ENCODE measurements at regions not wholly inside any gene's neighbourhood (a gene's known extent, or its start where the extent isn't known, plus 50 kb on each side); places are given as distances from the start of the nearest gene placed in this dataset.
"Not testable (repeated sequence)": the region's sequence is repeated elsewhere in the genome, so short reads cannot be mapped to it uniquely, and the experiment has no call there.

DNA sequence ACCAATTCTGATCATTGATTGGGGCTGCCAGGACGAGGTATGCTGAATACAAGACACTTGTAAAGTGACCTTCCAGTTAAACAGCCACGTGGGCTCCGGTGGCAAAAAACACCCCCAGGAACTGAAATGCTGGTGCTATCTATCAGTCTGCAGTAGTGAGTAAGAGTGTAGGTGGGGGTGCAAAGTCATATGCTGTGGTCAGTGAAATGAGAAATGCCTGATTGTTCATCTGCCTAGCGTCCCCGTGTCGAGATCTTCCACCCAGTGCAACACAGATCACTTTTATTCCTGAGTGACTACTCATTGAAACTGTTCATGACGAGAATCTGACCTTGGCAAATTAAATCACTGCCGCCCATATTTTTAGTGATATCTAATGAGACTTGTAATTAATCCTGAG is 806.5 kb upstream of the GOT2 start:
- DNase-seq (ENCODE audit: low spot score), result peak; percentile 14

DNA sequence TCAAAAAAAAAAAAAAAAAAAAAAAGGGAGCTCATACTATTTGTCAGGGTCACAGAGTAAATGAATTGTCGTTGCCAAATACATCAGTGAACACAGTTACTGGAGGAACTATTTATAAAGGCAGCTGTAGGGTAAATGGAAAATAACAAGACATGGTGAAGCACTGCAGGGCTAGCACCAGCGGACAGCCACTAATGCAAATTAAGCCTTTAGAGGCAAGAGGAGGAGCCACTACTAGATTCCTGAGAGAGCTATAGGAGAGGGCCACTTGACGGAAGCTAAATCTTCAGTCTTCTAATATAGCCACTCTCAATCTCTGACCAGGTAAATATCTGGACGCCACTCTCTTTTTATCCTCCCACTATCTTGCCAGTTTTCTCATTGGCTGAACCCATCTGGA is 801.2 kb upstream of the GOT2 start:
- DNase-seq (ENCODE audit: low spot score), result no peak

DNA sequence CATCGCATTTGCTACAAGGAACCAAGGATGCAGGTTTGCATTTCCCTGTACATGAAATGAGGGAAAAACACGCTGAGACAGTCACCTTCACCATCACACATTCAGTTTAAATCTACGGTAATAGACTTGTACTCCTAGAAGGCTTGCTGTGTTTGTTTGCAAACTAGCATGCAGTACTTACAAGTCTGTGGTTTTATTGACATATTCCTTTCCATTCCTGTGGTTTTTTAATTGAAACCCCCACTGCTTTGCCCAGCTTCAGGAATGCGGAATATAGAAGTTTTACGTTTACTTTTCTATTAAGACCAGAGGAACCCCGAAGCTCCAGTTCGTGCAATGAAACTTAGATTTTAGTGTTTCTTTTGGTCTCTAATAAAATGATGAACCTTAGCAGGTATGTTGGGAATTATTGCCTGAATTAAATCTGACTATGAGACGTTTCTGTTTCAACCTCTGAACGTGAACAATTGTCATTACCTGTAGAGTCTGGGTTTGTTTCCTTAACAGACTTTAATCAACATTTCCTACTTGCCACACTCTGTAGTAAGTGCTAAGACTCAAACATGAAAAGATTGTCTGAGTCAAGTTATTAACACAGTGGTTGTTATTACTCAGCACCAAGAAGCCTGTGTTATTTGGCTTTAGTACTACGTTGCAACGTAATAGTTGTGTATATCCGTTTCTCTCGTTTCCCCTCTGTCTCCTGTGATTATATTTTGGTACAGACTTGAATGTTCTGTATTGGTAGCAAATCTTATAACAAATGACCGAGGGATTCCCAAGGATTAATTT is 793.3 kb upstream of the GOT2 start:
- no peak for DNase-seq (ENCODE audit: low spot score)

DNA sequence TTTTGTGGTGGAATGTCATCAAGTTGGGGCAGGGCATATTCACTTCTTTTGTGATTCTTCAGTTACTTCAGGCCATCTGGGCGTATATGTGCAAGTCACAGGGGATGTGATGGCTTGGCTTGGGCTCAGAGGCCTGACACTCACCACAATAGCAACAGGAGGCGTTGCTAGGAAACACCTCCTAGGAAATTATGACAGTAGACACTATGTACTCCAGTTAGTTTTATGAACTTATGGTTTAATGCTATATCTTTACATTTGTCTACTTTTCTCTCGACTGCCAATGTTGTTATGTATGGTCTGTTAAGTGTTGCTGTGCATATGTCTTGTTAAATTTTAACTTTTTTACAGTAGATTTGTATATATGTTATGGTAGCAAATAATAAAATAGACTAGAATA is 788.7 kb upstream of the GOT2 start:
- DNase-seq (ENCODE audit: low spot score), result no peak

DNA sequence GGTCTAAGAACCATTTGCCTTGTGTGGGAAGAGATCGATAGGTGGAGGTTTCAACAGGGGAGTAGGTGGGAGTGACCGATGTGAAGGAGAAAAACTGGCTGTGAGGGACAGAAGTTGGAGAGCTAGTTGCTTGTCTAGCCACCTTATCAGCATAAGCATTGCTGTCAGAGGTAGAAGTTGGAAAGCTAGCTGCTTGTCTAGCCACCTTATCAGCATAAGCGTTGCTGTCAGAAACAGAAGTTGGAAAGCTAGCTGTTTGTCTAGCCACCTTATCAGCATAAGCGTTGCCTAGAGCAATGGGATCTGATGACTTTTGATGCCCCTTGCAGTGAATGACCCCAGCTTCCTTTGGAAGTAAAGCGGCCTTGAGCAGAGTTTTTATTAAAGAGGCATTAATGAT is 784.6 kb upstream of the GOT2 start:
- DNase-seq (ENCODE audit: low spot score), result not testable (repeated sequence)

DNA sequence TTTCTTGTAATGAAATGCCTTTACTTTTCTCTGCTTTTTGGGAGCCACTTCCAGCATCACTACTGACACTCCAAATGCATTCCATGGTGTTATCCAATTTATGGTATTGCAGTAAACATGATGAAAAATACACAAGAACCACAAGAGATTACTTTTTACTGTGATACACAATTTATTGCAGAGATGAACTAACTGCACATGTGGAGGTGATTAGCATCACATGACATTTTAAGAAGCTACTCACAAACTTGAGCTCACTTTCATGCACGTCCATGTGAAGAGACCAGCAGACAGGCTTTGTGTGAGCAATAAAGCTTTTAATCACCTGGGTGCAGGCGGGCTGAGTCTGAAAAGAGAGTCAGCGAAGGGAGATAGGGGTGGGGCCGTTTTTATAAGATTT is 780.5 kb upstream of the GOT2 start:
- no peak for DNase-seq (ENCODE audit: low spot score)

DNA sequence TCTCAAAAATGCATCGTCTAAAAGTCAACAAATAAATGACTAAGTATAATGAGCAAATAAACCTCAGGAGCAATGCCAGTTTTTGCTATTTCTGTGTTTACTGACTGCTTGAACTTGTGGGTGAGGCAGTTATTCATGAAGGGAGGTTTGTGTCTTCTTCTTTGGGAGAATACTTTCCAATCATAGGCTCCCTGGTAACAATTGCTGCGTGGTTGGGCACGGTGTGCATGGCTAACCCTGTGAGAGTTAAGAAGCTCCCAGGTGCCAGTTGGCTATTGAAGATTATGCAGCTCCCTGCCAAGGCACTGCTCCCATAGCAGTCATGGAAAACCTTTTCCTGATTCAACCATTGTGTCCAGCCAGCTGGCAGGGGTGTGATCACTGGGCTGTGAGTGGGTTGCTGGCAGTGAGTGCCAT is 775.9 kb upstream of the GOT2 start:
- peak; percentile 9 for DNase-seq (ENCODE audit: low spot score)

DNA sequence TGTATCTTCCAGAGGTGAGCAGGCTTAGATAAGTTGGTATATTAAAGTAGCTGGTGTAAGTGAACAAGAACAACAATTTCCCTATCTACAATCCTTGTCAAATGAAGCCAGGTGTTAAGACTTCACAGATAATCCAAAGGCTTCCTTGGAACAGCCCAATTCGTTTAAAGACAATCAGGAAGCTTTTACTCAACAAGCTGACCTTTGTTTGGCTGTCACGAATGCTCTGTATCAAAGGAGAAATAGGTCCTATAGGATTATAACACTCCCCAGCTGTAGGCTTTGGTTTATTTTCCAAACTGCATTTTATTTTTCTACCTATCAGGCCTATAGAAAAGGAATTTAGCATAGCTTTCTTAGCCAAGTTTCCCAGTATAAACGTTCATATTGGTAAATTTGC is 766.5 kb upstream of the GOT2 start:
- DNase-seq (ENCODE audit: low spot score), result no peak

DNA sequence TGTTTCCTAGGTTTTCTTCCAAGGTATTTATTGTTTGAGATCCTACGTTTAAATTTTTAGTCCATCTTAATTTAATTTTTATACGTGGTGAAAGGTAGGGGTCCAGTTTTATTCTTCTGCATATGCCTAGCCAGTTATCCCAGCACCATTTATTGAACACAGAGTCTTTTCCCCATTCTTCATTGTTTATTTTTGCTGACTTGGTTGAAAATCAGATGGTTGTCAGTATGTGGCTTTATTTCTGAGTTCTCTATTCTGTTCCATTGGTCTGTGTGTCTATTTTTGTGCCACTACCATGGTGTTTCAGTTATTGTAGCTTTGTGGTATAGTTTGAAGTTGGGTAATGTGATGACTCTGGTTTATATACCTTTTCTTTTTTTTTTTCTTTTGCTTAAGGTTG is 753.0 kb upstream of the GOT2 start:
- no peak for DNase-seq (ENCODE audit: low spot score)

DNA sequence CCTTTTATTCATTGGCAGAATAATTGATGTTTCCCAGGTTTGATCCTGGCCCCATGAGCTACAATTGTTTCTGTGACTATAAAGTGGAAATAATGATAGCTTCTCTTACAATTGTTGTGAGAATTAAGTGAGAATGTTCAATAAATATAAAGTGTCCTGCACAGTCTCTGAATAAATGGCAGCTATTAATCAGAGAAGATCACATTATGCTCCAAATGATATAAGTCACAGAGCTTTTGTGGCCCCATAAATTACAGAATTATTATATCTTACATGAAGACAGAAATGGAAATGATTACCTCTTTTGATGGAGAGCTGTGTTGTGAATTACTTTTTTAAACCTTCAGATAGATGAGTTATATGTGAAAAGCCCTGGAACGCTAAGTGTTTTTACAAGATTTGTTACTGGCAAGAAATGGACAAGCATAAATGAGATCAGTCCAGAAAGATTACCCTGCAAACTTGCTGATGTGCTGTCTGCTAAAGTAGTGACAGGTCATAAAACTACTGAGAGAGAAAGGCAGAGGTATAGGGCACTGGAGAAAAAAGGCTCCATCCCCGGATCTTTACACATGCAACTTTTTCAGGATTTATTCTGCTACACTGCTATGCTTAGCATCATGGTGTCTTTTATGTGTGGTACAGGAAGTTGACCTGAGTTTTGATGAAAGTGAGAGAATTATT is 750.9 kb upstream of the GOT2 start:
- DNase-seq (ENCODE audit: low spot score), result no peak

DNA sequence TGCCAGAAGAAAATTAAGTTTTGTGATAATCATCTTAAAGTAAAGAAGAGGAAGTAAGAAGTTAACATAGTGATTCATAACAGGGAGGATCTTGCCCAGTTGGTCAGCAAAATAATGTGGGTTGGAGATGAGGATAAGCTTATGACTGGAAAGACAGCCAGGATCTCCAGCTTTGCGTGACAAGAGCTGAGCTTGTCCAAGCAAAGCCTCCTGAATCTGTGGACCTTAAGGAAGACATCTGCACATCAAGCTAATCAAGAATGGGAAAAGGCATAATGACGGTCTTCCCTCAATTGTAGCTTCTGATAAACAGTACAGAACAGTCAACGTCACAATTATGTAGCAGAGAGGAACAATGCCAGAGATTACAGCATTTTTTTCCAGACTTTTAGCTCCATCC is 744.7 kb upstream of the GOT2 start:
- DNase-seq (ENCODE audit: low spot score), result peak; percentile 49

DNA sequence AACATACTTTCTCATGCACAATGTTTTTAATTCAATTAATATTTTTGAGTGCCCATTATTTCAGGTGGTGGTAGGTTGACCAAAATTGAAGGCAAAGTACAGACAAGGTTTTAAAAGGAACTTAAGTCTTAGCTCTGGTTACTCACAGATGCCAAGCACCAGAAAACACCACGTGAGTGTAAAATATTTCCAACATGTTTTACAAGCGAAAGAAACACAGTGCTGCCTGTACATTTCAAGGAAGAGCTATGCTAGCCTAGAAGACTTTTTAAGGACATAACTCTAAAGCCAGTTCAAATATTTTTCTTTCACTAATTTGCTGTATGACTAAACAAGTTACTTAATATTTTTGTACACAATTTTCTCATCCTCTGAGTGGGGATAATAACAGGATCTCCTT is 736.4 kb upstream of the GOT2 start:
- DNase-seq (ENCODE audit: low spot score), result no peak

DNA sequence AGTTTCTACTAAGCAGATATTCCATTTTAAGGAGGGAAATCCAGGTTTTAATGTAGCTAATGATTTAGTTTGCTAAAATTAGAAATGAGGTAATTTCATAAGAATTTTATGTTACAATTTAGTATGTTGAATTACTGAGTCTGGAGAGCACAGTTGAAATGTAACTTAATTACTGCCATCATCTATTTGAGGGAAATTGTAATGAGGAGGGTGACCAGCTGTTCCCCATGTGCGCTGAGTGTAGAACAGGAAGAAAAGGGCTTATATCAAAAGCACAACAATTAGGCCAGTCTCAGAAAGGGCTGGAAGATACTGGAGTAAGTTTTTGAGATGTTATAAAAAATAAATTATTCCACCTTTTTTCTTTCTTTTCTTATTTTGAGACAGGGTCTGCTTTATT is 735.1 kb upstream of the GOT2 start:
- no peak for DNase-seq (ENCODE audit: low spot score)

DNA sequence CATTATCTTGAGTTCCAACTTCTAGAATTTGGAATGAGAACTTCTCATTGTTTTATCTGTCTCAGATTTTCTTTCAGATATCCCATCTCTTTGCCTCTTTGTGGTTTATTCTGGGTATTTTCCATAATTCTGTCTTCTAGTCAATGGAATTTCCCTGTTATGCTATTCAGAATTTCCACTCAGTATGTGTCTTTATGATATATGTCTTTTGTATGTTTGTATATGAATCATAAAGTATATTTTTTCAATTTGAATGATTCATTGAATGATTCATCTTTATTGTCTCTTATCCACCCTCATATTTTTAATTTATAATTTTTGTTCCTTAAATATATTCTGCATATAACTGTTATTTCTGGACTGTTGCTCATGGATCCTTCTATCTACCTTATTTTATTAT is 729.7 kb upstream of the GOT2 start:
- no peak for DNase-seq (ENCODE audit: low spot score)

DNA sequence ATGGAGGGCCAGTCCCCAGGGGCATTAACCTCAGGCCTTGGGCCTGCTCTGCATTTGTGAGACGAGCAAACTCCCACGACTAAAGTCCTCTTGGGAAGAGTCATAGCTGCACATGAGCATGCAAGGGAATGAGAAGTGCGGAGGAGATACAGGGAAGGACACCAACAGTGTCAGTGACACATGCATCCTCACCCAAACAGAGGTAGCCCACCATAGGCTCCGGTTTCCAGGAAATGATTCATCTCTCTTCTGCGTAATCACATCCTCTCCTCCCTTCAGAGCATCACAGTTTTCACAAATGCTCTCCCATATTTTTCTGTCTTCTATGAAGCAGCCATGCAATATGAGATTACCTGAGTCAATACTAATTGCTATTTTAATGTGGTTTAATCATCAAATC is 725.7 kb upstream of the GOT2 start:
- DNase-seq (ENCODE audit: low spot score), result no peak

DNA sequence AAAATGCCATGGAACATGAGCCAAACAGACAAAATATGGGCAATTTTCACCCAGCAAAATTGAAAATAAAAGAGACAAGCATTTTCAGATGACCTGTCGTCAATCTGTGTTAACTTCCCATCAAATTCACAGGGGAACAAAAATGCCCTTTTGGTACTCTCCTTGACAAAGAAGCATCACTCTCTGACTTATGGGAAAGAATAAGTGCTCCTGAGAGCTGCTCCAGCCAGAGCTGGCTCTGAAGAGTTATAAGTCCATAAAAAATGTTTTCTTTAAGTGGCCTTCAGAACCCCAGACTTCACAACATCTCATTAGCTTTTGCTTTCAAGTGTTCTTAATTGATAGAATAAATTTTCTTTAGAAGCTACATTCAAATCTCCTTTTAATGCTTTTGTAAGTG is 721.4 kb upstream of the GOT2 start:
- no peak for DNase-seq (ENCODE audit: low spot score)

DNA sequence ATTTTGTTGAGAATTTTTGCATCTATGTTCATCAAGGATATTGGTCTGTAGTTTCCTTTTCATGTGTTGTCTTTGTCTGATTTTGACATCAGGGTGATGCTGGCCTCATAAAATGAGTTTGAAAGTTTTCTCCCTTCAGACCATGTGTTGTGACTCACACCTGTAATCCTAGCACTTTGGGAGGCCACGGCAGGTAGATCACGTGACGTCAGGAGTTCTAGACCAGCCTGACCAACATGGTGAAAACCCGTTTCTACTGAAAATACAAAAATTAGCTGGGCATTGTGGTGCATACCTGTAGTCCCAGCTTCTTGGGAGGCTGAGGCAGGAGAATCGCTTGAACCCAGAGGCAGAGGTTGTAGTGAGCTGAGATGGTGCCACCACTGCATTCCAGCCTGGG is 716.4 kb upstream of the GOT2 start:
- DNase-seq (ENCODE audit: low spot score), result not testable (repeated sequence)

DNA sequence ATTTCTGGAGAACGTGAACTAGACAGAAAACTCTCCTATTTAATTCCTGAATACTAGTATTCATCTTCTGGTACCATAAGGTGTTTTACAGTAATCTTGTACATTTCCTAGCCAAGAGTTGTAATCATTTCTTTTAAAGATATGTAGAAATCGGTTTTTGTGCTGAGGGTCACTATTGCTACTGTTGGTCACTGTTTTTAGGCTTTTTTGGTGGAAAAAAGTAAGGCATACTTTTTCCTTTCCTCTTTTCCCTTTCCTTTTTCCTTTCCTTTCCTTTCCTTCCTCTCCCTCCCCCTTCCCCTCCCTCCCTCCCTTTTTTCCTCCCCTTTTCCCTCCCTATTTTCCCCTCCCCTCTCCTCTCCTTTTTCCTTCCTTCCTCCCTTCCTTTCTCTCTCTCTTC is 706.4 kb upstream of the GOT2 start:
- DNase-seq (ENCODE audit: low spot score), result no peak

DNA sequence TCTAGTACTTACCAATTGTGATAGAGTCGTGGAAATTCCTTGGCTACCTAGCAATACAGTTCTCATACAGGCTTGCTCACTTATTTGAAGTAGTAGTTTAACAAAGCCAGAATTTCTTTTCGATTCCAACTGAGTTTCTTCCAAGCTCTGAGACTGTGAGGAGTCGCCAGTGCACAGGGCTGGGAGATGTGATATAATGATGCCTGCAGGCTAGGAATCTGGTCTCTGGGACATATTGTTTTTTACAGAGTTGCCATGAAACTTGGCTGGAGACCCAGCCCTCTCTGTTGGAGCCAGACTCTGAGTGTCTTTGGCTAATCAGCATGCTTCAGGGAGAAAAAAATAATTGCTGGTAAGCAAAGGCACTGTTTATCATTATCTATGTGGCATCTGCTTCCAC is 698.8 kb upstream of the GOT2 start:
- no peak for DNase-seq (ENCODE audit: low spot score)

DNA sequence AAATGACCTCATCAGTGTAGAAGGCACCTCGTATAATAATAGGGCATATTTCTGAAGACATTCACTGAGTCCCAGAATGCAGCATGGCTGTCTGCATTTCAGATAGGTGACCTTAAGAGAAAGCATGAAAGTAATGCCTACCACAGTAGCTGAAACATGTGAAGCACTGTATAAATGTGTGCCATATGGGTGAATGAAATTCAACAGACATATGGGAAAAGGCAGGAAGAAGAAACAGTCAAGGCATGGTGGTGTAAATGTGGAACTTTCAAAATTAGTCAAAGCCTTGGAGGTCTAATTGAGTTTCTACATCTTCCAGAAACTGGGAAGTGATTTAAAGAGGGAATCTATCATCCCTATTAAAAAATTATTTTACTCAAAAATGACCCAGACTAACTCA is 698.2 kb upstream of the GOT2 start:
- DNase-seq (ENCODE audit: low spot score), result no peak

DNA sequence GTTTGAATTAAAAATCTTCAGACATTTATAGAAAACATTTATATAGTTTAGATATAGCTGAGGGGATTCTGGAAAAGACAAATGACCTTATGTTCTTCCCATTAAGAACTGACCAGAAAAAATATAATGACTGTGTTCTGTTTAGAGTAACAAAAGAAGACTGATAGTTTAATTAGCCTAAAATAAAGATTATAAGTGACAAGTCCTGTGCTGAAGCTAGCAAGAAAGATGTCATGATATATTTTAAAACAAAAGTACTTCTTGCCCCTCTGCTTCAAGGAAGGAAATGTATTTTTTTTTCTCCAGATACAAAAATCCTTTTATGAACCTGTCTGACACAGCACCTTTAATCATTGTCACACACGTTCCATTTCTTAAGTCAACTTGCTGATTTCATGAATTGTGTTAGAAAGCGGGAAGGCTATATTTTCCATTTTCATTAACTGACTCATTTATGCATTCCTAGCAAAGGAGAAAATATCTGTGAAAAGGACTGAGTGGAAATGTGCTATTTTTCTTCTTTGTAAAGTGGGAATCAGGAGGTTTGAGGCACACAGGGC is 690.7 kb upstream of the GOT2 start:
- no peak for DNase-seq (ENCODE audit: low spot score)

DNA sequence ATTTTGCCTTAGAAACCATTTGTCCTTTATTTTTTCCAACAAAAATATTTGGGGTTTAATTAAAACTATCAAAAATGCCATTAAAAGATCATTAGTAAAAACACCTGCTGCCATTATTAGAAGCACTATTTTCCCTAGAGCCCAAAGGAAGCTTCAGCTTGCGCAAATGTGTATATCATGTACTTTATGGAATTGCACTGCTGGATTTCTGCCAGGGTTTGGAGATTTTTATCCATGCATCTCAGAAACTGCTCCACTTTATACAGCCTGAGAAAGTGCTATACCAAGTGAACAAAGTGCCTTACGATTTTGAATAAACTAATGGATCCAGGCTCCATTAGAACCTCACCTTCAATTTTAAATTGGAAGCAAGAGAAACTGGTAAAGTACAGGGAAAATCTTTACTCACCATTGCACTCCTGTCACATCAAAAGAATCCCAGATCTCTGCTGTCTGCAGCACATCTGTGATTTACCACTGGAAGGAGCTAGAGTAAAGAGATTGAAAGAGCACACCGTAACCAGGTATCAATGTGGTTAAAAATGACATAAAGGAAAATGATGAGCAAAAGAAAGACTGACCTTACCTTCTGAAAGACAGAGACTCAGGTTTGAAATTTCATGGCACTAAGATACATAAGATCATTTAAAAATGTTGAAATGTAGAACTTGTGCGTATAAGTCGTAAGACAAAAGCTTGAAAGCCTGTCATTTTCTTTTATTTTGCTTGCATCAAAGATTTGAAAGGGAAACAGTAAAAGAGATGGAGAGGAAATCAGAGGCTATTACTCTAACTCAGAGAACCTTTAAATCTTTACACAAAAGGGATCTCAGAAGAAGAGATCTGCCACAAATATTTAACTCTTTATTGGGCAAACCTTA is 678.1 kb upstream of the GOT2 start:
- peak; percentile 14 for DNase-seq (ENCODE audit: low spot score)

DNA sequence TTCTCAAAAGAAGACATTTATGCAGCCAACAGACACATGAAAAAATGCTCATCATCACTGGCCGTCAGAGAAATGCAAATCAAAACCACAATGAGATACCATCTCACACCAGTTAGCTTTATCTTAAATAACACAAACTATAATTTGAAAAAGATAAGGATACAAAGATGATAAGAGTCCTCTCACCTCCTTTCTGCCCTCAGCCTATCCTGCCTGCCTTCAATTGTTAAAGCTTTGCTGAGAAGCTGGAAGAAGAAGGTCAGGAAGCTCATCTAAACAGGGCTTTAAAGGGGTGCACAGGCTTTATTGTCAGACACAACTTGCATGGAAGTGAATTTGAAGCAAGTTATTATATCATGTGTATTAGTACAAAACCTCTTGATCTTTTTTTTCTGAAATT is 676.3 kb upstream of the GOT2 start:
- no peak for DNase-seq (ENCODE audit: low spot score)
